Endothelial cell of umbilical vein (primary cell): ENCODE measurements at regions not wholly inside any gene's neighbourhood (a gene's known extent, or its start where the extent isn't known, plus 50 kb on each side); places are given as distances from the start of the nearest gene placed in this dataset.

Experiments used
- BruUV-seq: library from RNA; stranded (reverse); fragments of 400-500 nt; replicated peaks from 2 replicates; lab custom pipeline; 2021; lab: Mats Ljungman, UMichigan
- CTCF ChIA-PET: fragments of 300-600, 350-600 bp; sonication (Branson Sonifier 250); formaldehyde crosslinking; loops from one replicate; lab custom pipeline; 2021; ENCODE audit warnings: antibody characterized with exemption, inconsistent platforms; lab: Charles Lee
- POLR2A ChIA-PET: fragments of 300-600, 350-600 bp; sonication (Branson Sonifier 250); formaldehyde crosslinking; loops from one replicate; lab custom pipeline; 2021; ENCODE audit warnings: antibody characterized with exemption, inconsistent platforms; lab: Charles Lee
- DNase-seq: peaks from one replicate; pipeline ENCODE4 v3.0.0-alpha.2; 2011; ENCODE audit warnings: low read depth, low spot score
- FAIRE-seq: peaks from 2 replicates; lab custom pipeline; 2011; peaks lifted over from hg19 to GRCh38; lab: Jason Lieb, UNC
- H2AFZ ChIP-seq: 2 replicates; pipeline ENCODE4 v1.6.0; 2012; ENCODE audit warnings: low read depth, low read length, control low read depth, inconsistent platforms
- H3K27ac ChIP-seq: 2 replicates; pipeline ENCODE4 v1.5.1; 2011; ENCODE audit warnings: low read depth, mild to moderate bottlenecking, control low read depth, low read length, moderate library complexity; ENCODE audit not compliant: insufficient read depth
- H3K27me3 ChIP-seq, 2 experiments: 2 replicates each; pipeline versions ENCODE4 v1.6.0 to v1.6.1; 2011; ENCODE audit warnings: low read length in 2 of 2, mixed read lengths in 1 of 2; ENCODE audit not compliant: control insufficient read depth in 2 of 2, insufficient read depth in 2 of 2
- H3K36me3 ChIP-seq, 2 experiments: 2 replicates in 1 of 2; 3 replicates in 1 of 2; pipeline ENCODE4 v1.5.1; 2011; ENCODE audit warnings: low read length in 2 of 2, mild to moderate bottlenecking in 1 of 2, moderate library complexity in 1 of 2; ENCODE audit not compliant: control insufficient read depth in 2 of 2, insufficient read depth in 2 of 2; ENCODE audit errors: extremely low read depth in 1 of 2
- H3K4me1 ChIP-seq: 3 replicates; pipeline ENCODE4 v1.5.1; 2011; ENCODE audit warnings: mild to moderate bottlenecking, low read length; ENCODE audit not compliant: control insufficient read depth, insufficient read depth; ENCODE audit errors: extremely low read depth
- H3K4me2 ChIP-seq: 2 replicates; pipeline ENCODE4 v1.6.1; 2011; ENCODE audit warnings: low read length, control low read depth, mixed read lengths; ENCODE audit not compliant: insufficient read depth
- H3K4me3 ChIP-seq, 3 experiments: fragments of 200-600 bp in 1 of 3; sonication (generic), shearing (Covaris generic) in 1 of 3; replicated peaks in 1 of 3; 2 replicates each; pipeline ENCODE4 v1.5.1; 2011 to 2016; ENCODE audit warnings: control low read depth in 3 of 3, low read length in 3 of 3, mild to moderate bottlenecking in 2 of 3, inconsistent platforms in 1 of 3, low read depth in 1 of 3, moderate library complexity in 1 of 3; ENCODE audit not compliant: insufficient read depth in 1 of 3
- H3K79me2 ChIP-seq: 2 replicates; pipeline ENCODE4 v1.6.0; 2012; ENCODE audit warnings: low read length, inconsistent platforms; ENCODE audit not compliant: control insufficient read depth, insufficient read depth
- H3K9ac ChIP-seq: replicated peaks from 2 replicates; pipeline ENCODE3; 2011; ENCODE audit warnings: low read length, control low read depth; ENCODE audit not compliant: insufficient read depth; ENCODE audit errors: extremely low read depth
- H3K9me1 ChIP-seq: replicated peaks from 3 replicates; pipeline ENCODE4 v1.6.0; 2011; ENCODE audit warnings: mild to moderate bottlenecking, low read length; ENCODE audit not compliant: control insufficient read depth, insufficient read depth; ENCODE audit errors: extremely low read depth
- H3K9me3 ChIP-seq: replicated peaks from 2 replicates; pipeline ENCODE4 v1.5.1; 2012; ENCODE audit warnings: low read length, inconsistent platforms; ENCODE audit not compliant: control insufficient read depth, insufficient read depth
- H4K20me1 ChIP-seq: replicated peaks from 2 replicates; pipeline ENCODE3; 2011; ENCODE audit warnings: mild to moderate bottlenecking, low read length; ENCODE audit not compliant: control insufficient read depth, insufficient read depth; ENCODE audit errors: extremely low read depth
- CTCF ChIP-seq, 2 donors: IDR thresholded peaks; 1 replicate in 1 of 2; 2 replicates in 1 of 2; pipeline ENCODE4 v1.5.1; 2011; ENCODE audit warnings: low read length in 2 of 2, mild to moderate bottlenecking in 2 of 2, moderate library complexity in 2 of 2, control low read depth in 1 of 2, inconsistent platforms in 1 of 2, low read depth in 1 of 2; ENCODE audit not compliant: insufficient read depth in 1 of 2; ENCODE audit errors: extremely low read depth in 1 of 2
- EZH2 ChIP-seq: IDR thresholded peaks from 2 replicates; pipeline ENCODE4 v1.6.1; 2012; ENCODE audit warnings: borderline replicate concordance, low read depth, mild to moderate bottlenecking, moderate library complexity, low read length, inconsistent platforms; ENCODE audit not compliant: severe bottlenecking
- FOS ChIP-seq: IDR thresholded peaks from 2 replicates; pipeline ENCODE4 v1.6.1; 2011; ENCODE audit warnings: mild to moderate bottlenecking, low read length, moderate library complexity, borderline replicate concordance; ENCODE audit not compliant: insufficient read depth
- GATA2 ChIP-seq: IDR thresholded peaks from 2 replicates; pipeline ENCODE4 v1.7.0; 2011; ENCODE audit warnings: low read depth, mild to moderate bottlenecking, moderate library complexity, mixed read lengths, low read length; ENCODE audit not compliant: insufficient read length, insufficient read depth
- JUN ChIP-seq: IDR thresholded peaks from 2 replicates; pipeline ENCODE4 v1.6.1; 2011; ENCODE audit warnings: borderline replicate concordance, low read depth; ENCODE audit not compliant: insufficient read length, insufficient read depth
- MAX ChIP-seq: IDR thresholded peaks from 2 replicates; pipeline ENCODE4 v1.6.1; 2011; ENCODE audit not compliant: insufficient read depth, insufficient read length
- MYC ChIP-seq: IDR thresholded peaks from one replicate; pipeline ENCODE4 v1.6.1; 2011; ENCODE audit warnings: mild to moderate bottlenecking, low read depth, low read length
- POLR2A ChIP-seq: IDR thresholded peaks from 2 replicates; pipeline ENCODE4 v1.6.1; 2012; ENCODE audit warnings: low read depth, mild to moderate bottlenecking, control low read depth, low read length
- POLR2AphosphoS5 ChIP-seq: IDR thresholded peaks from 2 replicates; pipeline ENCODE4 v1.6.1; 2012; ENCODE audit warnings: low read depth, mild to moderate bottlenecking, control low read depth, low read length, moderate library complexity; ENCODE audit not compliant: insufficient read depth
- dilution Hi-C: fragments of 300-500 bp; cut with MboI; formaldehyde crosslinking; loops from one replicate; pipeline ENCODE4 v1.15.0; 2019; ENCODE audit warnings: low sequenced_read_pairs; ENCODE audit not compliant: extremely low pct_ligation_motif_present
- intact Hi-C: fragments of 100-400 bp; cut with micrococcal nuclease; formaldehyde crosslinking; loops from one replicate; pipeline ENCODE4 v1.10.0; 2022

- Histone ChIP-seq H3K36me3 (no peaks in the 10 kb centered on the region), H3K4me2 (no peak overlapping the region), H3K27me3 (no peaks in the 10 kb centered on the region), H3K9me3 (no peaks in the 10 kb centered on the region), H3K79me2 (no peaks in the 10 kb centered on the region), H3K4me3 (no peak overlapping the region), H3K9ac (no peak overlapping the region), H4K20me1 (no peaks in the 10 kb centered on the region), H3K9me1 (no peaks in the 10 kb centered on the region), H3K27ac (no peak overlapping the region), H2AFZ (no peak overlapping the region), H3K4me1 (no peaks in the 10 kb centered on the region)
- ChIA-PET POLR2A (no interaction called here), CTCF (no interaction called here)
- FAIRE-seq (no peak), DNase-seq (no peak)
- TF ChIP-seq POLR2A (no peak), GATA2 (no peak), POLR2AphosphoS5 (no peak), MYC (no peak)
- dilution Hi-C loops: no loop called here
- intact Hi-C loops: no loop called here
- BruUV-seq: no TSS peak
Observed at GRCh38 chr10:80769700-80770160, 232.0 kb downstream of the SH2D4B start.

GRCh38 chr10:80770239-80770638, 232.5 kb downstream of the SH2D4B start:
- DNase-seq: no peak
- Histone ChIP-seq H3K4me3 (no peak overlapping the region), H3K36me3 (no peaks in the 10 kb centered on the region), H3K27me3 (no peaks in the 10 kb centered on the region), H4K20me1 (no peaks in the 10 kb centered on the region), H3K27ac (no peak overlapping the region), H2AFZ (no peak overlapping the region), H3K9me3 (no peaks in the 10 kb centered on the region), H3K4me1 (no peaks in the 10 kb centered on the region), H3K9ac (no peak overlapping the region), H3K4me2 (no peak overlapping the region), H3K79me2 (no peaks in the 10 kb centered on the region), H3K9me1 (no peaks in the 10 kb centered on the region)
- TF ChIP-seq EZH2 (no peak), FOS (no peak), POLR2A (no peak), POLR2AphosphoS5 (no peak), JUN (no peak), CTCF (IDR thresholded peaks at IDR 0.05; ENCODE audit: extremely low read depth in 1 of 2, insufficient read depth in 1 of 2, low read depth in 1 of 2, low read length in 2 of 2) (no peak), MYC (no peak), MAX (no peak), GATA2 (no peak)
- no TSS peak for BruUV-seq
- dilution Hi-C loops: no loop called here
- FAIRE-seq: no peak
- POLR2A ChIA-PET: no interaction called here
- intact Hi-C loops: no loop called here
- CTCF ChIA-PET: interaction anchor here (0.8 kb wide), 1 partner anchor 70 kb away, joined by 5 read pairs; no protein-coding TSS in a partner anchor
